ENCODE measurements at regions not wholly inside any gene's neighbourhood (a gene's known extent, or its start where the extent isn't known, plus 50 kb on each side); places are given as distances from the start of the nearest gene placed in this dataset.

DNA sequence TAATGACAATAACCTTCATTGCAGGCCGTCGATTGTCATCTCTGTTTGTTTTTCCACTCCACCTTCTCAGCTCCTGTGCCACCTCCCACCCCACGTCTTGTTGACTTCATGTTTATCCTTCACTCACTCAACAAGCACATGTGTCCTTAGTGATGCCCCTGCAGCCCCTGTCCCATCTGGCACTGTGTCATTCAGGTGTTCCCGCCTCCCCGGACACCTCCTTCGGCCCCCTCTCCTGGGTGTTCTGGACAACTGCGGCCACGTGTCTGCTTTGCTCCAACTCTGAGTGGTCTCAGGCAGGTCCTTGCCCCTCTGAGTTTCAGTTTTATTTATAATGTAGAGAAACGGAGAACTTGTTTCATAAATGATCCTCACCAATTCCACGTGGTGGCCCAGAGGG, 91.0 kb upstream of the COL5A1 start:
- intact Hi-C loops (cut with DNase I), result no loop called here
- Histone ChIP-seq H3K36me3 (replicated peaks in 1 of 2) (no peaks in the 10 kb centered on the region), H3K9me3 (replicated peaks in 1 of 3) (no peaks in the 10 kb centered on the region), H3K4me1 (replicated peaks in 1 of 2) (no peaks in the 10 kb centered on the region), H3K4me3 (no peak overlapping the region), H3K27ac (no peak overlapping the region), H3K27me3 (no peaks in the 10 kb centered on the region)
- no peak for DNase-seq
- 82 to 87% (median 86%) methylated on average over 10 of the region's 10 CpGs for WGBS, 4 donors
- no peak for TF ChIP-seq POLR2A (IDR thresholded peaks at IDR 0.05)
- TF ChIP-seq, protein P1, sequence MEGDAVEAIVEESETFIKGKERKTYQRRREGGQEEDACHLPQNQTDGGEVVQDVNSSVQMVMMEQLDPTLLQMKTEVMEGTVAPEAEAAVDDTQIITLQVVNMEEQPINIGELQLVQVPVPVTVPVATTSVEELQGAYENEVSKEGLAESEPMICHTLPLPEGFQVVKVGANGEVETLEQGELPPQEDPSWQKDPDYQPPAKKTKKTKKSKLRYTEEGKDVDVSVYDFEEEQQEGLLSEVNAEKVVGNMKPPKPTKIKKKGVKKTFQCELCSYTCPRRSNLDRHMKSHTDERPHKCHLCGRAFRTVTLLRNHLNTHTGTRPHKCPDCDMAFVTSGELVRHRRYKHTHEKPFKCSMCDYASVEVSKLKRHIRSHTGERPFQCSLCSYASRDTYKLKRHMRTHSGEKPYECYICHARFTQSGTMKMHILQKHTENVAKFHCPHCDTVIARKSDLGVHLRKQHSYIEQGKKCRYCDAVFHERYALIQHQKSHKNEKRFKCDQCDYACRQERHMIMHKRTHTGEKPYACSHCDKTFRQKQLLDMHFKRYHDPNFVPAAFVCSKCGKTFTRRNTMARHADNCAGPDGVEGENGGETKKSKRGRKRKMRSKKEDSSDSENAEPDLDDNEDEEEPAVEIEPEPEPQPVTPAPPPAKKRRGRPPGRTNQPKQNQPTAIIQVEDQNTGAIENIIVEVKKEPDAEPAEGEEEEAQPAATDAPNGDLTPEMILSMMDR (IDR thresholded peaks at IDR 0.05), result no peak

DNA sequence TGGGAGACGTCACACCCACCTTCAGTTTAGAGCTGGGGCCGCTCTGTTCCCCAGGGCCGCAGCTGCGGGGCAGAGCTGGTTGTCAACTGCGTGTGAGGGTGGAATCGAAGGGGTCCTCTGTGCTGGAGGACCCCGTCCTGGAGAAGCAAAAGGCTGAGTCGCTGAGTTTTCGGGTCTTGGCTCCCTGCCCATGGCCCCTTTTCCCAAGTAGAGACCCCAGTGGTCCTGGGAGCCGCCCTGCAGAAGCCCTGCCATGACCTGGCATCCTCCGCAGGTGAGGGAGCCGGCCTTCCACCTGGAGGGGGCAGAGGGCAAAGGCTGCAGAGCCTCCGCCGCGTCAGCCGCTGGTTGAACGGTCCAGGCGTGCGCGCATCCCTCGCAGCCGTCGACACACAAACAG, 90.4 kb upstream of the COL5A1 start:
- Histone ChIP-seq H3K4me3 (no peak overlapping the region), H3K27me3 (no peaks in the 10 kb centered on the region), H3K4me1 (replicated peaks in 1 of 2) (no peaks in the 10 kb centered on the region), H3K36me3 (replicated peaks in 1 of 2) (no peaks in the 10 kb centered on the region), H3K27ac (no peak overlapping the region), H3K9me3 (replicated peaks in 1 of 3) (no peaks in the 10 kb centered on the region)
- 91 to 94% (median 93%) methylated on average over 17 to 23 of the region's 23 CpGs for WGBS, 4 donors
- intact Hi-C loops (cut with DNase I), result no loop called here
- no peak for TF ChIP-seq POLR2A (IDR thresholded peaks at IDR 0.05)
- TF ChIP-seq, protein P1 (IDR thresholded peaks at IDR 0.05), result no peak
- no peak for DNase-seq

DNA sequence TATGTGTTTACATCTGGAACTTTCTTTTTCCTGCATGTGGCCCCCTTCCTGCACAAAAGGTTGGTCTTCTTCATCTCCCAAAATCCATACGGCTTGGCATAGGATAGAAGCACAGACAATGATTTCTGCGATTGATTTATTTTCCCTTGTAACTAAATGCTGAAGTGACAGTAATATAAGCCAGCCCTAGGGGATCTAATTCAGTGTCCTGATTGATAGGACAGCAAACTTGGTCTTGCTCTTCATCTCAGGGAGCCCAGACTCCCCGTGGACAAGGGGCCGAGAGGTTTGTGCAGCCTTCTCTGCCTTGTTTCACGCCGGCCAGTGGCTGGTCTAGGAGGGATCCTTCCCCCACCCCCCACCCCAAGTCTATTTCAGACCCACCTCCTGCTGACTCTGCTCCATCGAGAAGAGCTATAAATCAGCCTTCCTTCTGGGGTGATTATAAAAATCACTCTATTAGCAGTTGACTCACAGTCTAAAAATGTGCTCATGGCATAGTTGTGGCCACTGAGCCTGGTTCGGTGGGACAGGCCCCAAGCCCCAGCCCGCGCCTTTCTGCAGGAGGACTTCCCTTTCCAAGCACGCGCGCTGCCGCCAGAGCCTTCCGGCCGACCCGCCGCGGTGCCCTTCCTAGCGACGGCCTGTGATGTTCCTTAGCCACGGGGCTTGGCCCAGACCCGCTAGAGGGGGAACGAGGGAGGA, 89.8 kb upstream of the COL5A1 start:
- DNase-seq, result peak in 3 of 7 donors; percentile 8 to 53 (median 30)
- Histone ChIP-seq H3K27ac (no peak overlapping the region), H3K4me1 (replicated peaks in 1 of 2) (no peaks in the 10 kb centered on the region), H3K27me3 (no peaks in the 10 kb centered on the region), H3K9me3 (replicated peaks in 1 of 3) (no peaks in the 10 kb centered on the region), H3K4me3 (no peak overlapping the region), H3K36me3 (replicated peaks in 1 of 2) (no peaks in the 10 kb centered on the region)
- TF ChIP-seq, protein P1 (IDR thresholded peaks at IDR 0.05), result no peak
- TF ChIP-seq POLR2A (IDR thresholded peaks at IDR 0.05), result no peak
- 55 to 67% (median 62%) methylated on average over 23 to 24 of the region's 24 CpGs for WGBS, 4 donors
- intact Hi-C loops (cut with DNase I), result no loop called here

DNA sequence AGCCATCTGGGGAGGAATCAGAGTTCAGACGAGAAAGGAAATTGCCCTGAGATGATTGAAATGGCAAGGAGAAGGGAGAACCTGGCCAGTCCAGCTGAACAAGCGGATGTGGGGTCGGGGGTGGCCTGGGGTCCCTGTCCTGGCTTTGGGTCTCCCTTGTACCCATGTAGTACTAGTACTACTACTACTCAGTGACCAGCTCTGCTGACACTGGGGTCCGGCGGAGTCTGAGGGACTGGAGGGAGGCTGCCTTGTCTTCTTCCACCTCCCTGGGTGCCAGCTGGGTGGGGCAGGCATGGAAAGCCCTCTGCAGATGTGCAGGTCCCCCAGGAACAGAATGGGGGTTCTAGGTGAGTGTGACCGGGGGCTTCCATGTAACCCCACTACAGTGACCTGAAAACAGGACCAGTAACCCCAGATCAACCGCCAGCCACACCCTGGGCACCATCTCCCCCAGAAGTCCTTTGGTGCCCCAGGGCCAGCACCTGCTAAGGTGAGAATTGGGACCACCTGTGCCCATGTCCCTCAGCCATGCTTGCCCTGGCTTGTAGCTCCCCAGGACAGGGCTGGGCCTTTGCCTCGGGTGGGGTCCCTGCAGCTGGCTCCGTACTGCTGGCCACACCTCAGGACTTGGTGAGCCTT, 89.1 kb upstream of the COL5A1 start:
- no peak for TF ChIP-seq POLR2A (IDR thresholded peaks at IDR 0.05)
- TF ChIP-seq, protein P1 (IDR thresholded peaks at IDR 0.05), result no peak
- no peaks in the 10 kb centered on the region for H3K36me3 ChIP-seq (replicated peaks in 1 of 2)
- no peak overlapping the region for H3K27ac ChIP-seq
- intact Hi-C loops (cut with DNase I), result no loop called here
- no peak overlapping the region for H3K4me3 ChIP-seq
- WGBS, 4 donors, result 60 to 75% (median 69%) methylated on average over 5 to 9 of the region's 9 CpGs
- no peaks in the 10 kb centered on the region for H3K9me3 ChIP-seq (replicated peaks in 1 of 3)
- H3K4me1 ChIP-seq (replicated peaks in 1 of 2), result no peaks in the 10 kb centered on the region
- no peaks in the 10 kb centered on the region for H3K27me3 ChIP-seq
- no peak for DNase-seq
